ENCODE measurements at regions not wholly inside any gene's neighbourhood (a gene's known extent, or its start where the extent isn't known, plus 50 kb on each side); places are given as distances from the start of the nearest gene placed in this dataset.

- intact Hi-C loops (cut with micrococcal nuclease; ENCODE audit: unreplicated experiment), result no loop called here
- Mint-ChIP-seq H3K27ac (ENCODE audit: unreplicated experiment) (no peak overlapping the region), H3K4me3 (ENCODE audit: low read depth, unreplicated experiment) (no peak overlapping the region), H3K9me3 (ENCODE audit: low read depth, unreplicated experiment) (peaks cover 25% of the 10 kb centered on the region), H3K4me1 (ENCODE audit: low read depth, unreplicated experiment) (no peaks in the 10 kb centered on the region), H3K27me3 (ENCODE audit: unreplicated experiment) (no peaks in the 10 kb centered on the region), H3K36me3 (ENCODE audit: insufficient read depth, unreplicated experiment) (no peaks in the 10 kb centered on the region)
- BruUV-seq (replicated peaks), result no TSS peak
- no peak for TF ChIP-seq CTCF (IDR thresholded peaks at IDR 0.05; ENCODE audit: unreplicated experiment)
- CTCF ChIA-PET, result no interaction called here
- DNase-seq, result no peak
Measured at GRCh38 chr2:189940913-189941312, 121.6 kb downstream of the MSTN start.

GRCh38 chr2:189937691-189938090, 124.8 kb downstream of the MSTN start:
- intact Hi-C loops (cut with micrococcal nuclease; ENCODE audit: unreplicated experiment), result no loop called here
- CTCF ChIA-PET, result no interaction called here
- no peaks in the 10 kb centered on the region for H3K27me3 Mint-ChIP-seq (ENCODE audit: unreplicated experiment)
- no peak for TF ChIP-seq CTCF (IDR thresholded peaks at IDR 0.05; ENCODE audit: unreplicated experiment)
- no peak for DNase-seq
- H3K27ac Mint-ChIP-seq (ENCODE audit: unreplicated experiment), result no peak overlapping the region
- BruUV-seq (replicated peaks), result no TSS peak
- H3K36me3 Mint-ChIP-seq (ENCODE audit: insufficient read depth, unreplicated experiment), result no peaks in the 10 kb centered on the region
- H3K4me3 Mint-ChIP-seq (ENCODE audit: low read depth, unreplicated experiment), result no peak overlapping the region
- peaks cover 17% of the 10 kb centered on the region for H3K9me3 Mint-ChIP-seq (ENCODE audit: low read depth, unreplicated experiment)
- H3K4me1 Mint-ChIP-seq (ENCODE audit: low read depth, unreplicated experiment), result peaks cover 8% of the 10 kb centered on the region

GRCh38 chr2:189933911-189934399, 128.6 kb downstream of the MSTN start:
- TF ChIP-seq CTCF (IDR thresholded peaks at IDR 0.05; ENCODE audit: unreplicated experiment), result no peak
- H3K36me3 Mint-ChIP-seq (ENCODE audit: insufficient read depth, unreplicated experiment), result no peaks in the 10 kb centered on the region
- BruUV-seq (replicated peaks), result no TSS peak
- DNase-seq, result no peak
- intact Hi-C loops (cut with micrococcal nuclease; ENCODE audit: unreplicated experiment), result no loop called here
- H3K4me1 Mint-ChIP-seq (ENCODE audit: low read depth, unreplicated experiment), result peaks cover 8% of the 10 kb centered on the region
- peaks cover 4% of the 10 kb centered on the region for H3K9me3 Mint-ChIP-seq (ENCODE audit: low read depth, unreplicated experiment)
- CTCF ChIA-PET, result interaction anchor here (0.5 kb wide), 1 partner anchor 14 kb away, joined by 3 read pairs; no protein-coding TSS in a partner anchor
- no peak overlapping the region for H3K27ac Mint-ChIP-seq (ENCODE audit: unreplicated experiment)
- no peaks in the 10 kb centered on the region for H3K27me3 Mint-ChIP-seq (ENCODE audit: unreplicated experiment)
- H3K4me3 Mint-ChIP-seq (ENCODE audit: low read depth, unreplicated experiment), result no peak overlapping the region

GRCh38 chr2:189933041-189933440, 129.5 kb downstream of the MSTN start:
- no peak overlapping the region for H3K4me3 Mint-ChIP-seq (ENCODE audit: low read depth, unreplicated experiment)
- CTCF ChIA-PET, result no interaction called here
- peaks cover 4% of the 10 kb centered on the region for H3K9me3 Mint-ChIP-seq (ENCODE audit: low read depth, unreplicated experiment)
- H3K27ac Mint-ChIP-seq (ENCODE audit: unreplicated experiment), result no peak overlapping the region
- H3K36me3 Mint-ChIP-seq (ENCODE audit: insufficient read depth, unreplicated experiment), result no peaks in the 10 kb centered on the region
- no TSS peak for BruUV-seq (replicated peaks)
- H3K4me1 Mint-ChIP-seq (ENCODE audit: low read depth, unreplicated experiment), result peaks cover 8% of the 10 kb centered on the region
- intact Hi-C loops (cut with micrococcal nuclease; ENCODE audit: unreplicated experiment), result no loop called here
- no peaks in the 10 kb centered on the region for H3K27me3 Mint-ChIP-seq (ENCODE audit: unreplicated experiment)
- DNase-seq, result no peak
- TF ChIP-seq CTCF (IDR thresholded peaks at IDR 0.05; ENCODE audit: unreplicated experiment), result no peak

All from Calu3 (cell line).